GM21619 (cell line): ENCODE measurements at regions not wholly inside any gene's neighbourhood (a gene's known extent, or its start where the extent isn't known, plus 50 kb on each side); places are given as distances from the start of the nearest gene placed in this dataset.
"Not testable (repeated sequence)": the region's sequence is repeated elsewhere in the genome, so short reads cannot be mapped to it uniquely, and the experiment has no call there.

Experiments used
- ATAC-seq: cut with Tn5 transposase; IDR thresholded peaks from one replicate; pipeline ENCODE4 v1.9.1; 2021; ENCODE audit not compliant: unreplicated experiment

DNA sequence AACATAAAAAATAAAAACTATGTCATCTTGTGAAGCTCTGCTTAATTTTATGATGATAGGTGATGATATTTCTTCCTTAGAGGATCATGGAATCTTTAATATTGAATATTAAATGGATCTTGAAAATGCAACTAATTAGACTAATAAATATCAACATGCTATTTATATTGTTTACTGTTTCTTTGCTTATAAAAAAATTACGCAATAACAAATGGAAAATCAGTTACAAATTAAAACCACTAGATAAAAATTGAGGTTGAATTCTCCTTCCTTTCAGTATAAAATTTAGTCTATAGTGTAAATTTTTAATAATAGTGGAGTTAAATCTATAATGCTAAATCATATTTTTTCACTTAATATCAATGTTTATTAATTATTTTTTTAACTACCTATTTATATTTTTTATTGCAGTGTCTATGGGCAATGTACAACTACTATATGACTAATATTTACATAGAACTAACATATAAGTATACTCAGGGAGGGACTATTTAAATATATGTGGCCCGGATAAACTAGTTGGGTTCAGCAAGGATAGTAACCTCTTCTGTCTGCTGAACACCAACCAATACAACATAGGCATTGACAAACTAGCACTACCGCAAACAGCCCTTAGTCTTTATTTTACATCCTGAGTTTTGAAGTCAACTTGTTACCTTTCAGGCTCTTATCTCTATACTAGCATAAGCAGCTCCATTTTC is 628.0 kb downstream of the EFNB2 start:
- no peak for ATAC-seq

DNA sequence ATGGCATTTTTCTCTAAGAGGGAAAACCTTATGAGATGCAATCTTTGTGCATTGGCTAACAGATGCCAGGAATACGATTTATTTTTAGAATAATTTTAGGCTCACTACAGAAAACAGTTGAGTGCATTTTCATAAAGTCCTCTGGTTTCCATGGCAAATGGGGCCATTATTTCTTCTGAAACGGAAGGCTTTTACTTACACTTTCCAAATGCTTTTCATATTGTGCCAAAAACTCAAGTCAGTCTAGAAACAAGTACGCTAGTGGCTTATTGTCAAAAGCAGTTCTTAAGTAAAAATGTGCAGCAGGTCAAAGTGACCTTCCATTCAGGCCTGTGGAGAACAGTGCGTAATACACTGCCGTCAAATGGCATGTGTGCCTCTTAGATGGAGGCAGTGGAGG is 628.7 kb downstream of the EFNB2 start:
- ATAC-seq: no peak

DNA sequence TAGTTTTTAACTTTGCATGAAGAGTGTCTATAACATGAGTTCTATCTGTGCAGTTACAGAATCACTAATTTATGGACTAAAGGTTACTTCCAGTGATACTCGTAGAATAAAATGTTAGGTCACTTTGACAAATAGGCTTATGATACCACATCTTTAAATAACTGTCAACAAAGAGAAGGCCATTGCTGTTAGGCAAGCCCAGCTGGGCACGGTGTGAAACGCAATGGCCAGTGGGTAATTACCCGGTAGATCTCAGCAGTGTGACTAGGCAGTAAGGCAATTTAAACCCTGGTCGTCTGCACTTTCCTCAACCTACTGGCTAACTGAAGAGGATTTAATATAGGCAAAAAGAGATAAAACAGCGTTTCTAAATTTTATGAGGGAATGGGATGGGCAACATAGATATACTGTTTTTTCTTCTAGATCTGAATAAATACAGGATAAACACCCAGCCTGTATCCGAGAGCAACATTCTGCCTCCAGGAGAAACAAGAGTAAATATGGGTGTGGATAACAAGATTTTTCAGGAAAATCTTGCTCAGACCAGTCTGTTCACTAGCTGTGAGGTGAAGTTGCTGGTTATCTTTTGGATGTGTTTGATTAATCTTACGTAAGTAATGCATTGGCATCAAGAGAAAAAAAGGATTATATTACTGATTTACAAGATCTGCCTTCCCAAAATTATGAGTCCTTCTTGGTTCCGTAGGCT is 631.3 kb downstream of the EFNB2 start:
- ATAC-seq: no peak

DNA sequence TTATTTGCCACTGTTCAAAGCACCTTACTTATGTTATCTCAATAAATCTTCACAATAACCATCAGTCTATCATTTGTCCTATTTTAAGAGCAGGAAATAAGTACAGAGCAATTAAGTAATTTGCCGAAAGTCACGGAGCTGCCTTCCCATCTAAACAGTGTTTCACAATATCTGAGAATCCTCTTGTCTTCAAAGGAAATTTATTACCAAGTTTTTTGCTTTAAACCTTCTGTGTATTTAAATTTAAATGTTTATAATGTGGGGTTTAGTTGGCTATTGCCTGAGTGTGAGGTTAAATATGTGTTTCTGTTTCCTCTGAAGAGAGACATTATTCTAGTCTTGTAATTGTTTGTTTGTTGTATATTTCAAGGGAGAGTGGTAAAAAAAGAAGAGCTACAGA is 633.1 kb downstream of the EFNB2 start:
- ATAC-seq: no peak

DNA sequence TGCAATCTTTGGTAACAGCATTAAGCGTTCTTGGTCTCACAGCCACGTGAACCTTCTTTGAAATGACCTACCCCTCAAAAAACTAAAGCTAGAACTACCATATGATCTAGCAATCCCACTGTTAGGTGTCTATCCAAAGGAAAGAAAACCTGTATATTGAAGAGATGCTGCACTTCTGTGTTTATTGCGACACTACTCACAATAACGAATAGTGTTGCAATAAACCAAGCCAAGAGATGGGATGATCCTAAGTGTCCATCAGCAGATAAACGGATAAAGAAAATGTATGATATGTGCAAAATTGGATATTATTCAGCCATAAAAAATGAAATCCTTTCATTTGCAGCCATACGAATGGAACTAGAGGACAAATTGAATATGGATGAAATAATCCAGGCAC is 637.9 kb downstream of the EFNB2 start:
- no peak for ATAC-seq

DNA sequence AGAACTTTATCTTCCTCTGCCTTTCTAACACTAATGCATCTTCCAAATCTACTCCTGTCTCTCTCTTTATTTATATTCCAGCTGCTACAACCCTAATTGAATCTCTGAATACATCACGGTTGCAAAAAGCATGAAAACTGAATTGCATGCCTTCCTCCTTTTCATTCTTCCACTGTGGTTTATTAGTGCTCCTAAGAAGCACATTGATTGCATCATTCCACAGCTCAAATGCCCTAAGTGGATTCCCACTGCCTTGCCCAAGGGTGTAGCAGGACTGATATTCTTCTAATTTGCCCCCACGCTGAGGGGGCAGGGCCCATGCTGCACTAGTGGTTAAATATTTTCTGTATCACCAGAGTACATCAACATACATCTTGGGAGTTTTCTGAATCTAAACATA is 640.8 kb downstream of the EFNB2 start:
- no peak for ATAC-seq

DNA sequence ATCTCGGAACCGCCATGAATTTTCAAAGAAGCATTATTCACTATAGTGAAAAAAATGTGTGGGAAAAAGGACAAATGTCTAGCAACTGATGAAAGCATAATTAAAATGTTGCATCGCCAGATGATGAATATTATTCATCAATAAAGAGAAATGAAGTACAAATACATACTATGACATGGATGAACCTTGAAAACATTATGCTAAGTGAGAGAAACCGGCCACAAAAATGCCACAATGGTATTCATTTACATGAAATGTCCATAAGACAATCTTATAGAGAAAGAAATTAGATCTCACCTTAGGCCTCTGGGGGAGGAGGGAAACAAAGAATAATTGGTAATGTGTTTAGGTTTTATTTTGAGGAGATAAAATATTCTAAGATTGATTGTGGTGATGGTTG is 645.0 kb downstream of the EFNB2 start:
- ATAC-seq: no peak

DNA sequence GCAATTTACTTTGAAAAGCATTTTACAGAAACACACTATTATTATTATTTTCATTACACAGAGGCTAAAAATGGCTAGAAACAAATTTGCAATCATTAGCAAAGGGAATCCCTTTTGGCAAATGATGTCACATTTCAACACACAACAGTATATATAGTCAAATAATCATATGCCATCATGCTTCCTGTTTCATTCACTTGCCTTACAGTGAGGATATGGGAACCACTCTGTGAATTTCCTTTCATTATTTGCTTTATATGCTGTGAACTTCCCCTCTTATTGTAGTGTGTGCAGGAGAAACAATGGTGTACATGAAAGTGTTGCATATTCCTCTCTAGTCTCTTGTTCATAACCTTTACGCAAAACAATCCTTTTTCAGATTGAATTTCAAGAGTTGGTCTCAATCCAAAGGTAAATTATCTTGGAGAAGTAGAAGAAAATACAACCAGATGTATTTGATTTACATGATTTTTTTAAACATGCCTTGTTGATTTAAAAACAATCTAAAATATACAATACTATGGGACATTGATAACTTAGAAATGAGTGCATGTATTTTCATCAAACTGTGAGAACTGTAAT is 657.3 kb downstream of the EFNB2 start:
- no peak for ATAC-seq

DNA sequence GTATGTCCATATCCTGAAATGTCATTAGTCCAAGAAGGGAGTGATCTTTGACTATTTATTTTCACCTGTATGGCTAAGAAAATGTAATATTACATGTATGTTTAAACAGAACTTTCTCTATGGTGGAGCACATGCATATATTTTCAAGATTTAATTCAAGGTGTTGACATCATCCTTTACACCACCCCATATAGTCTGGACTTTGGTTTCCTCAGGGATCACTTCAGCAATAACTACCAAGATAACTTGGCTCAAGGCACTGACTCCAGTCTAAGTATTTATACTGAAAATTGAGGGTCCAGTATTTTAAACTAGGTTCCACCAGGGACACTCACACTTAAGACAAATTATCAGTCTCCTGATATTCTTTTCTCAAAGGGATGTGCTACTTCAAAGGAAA is 660.6 kb downstream of the EFNB2 start:
- no peak for ATAC-seq

DNA sequence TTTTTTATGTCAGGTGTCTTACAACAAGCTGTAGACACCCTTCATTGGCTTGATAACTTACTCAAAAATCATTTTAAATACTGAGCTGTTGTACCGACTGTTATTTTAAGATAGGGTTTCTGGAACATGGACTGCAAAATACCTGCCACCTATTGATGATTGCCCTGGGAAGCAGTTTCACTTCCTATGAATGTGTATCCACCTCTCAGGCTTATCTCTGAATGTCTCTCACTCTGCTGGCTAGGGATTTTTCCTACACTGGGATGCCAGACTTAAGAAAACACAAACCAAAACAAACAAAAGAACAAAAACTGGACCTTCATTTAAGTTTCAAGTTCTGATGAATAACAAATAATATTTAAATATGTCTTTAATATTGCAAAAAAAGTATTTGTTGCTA is 663.7 kb downstream of the EFNB2 start:
- ATAC-seq: no peak

DNA sequence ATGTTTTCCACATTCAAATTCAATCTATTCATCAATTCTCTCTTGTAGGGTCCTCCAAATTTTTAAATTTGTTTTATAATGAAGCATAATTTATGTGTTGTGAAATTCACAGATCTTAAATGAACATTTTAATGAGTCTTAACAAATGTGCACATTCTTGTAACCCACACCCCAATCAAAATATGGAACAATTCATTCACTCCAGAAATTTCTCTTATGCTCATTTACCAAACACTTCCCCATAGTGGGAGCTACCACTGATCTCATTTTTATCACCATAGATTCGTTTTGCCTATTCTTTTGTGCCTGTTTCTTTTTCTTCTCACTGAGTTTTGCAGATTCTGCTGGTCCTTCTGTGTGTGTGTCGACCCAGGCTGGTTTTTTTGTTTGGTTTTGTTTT is 664.1 kb downstream of the EFNB2 start:
- ATAC-seq: no peak

DNA sequence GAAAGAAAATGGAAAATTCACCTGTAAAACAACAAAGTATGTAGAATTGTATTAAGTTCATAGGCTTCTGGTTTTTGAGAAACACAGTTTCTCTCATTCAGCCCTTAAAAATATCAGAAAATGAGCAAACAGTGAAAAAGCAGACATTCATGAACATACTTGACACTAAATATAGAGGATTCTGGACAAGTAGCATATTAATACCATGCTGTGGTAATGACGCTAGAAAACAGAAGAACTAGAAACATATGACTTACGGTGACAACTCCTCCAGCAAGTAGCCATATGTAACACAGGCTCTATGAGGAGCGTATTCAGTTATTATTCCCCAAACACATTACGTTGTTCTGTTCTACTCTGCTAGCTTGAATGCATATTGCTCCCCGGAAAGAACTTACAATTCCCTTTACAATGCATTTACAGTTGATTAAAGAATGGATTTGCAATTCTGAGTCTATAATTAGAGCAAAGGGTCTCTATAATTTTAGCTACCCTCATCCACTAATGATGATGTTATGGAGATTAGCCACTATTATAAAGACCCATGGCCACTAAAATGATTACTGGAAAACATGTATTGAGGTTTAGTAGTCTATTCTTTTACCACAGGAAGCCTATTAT is 672.1 kb downstream of the EFNB2 start:
- no peak for ATAC-seq

DNA sequence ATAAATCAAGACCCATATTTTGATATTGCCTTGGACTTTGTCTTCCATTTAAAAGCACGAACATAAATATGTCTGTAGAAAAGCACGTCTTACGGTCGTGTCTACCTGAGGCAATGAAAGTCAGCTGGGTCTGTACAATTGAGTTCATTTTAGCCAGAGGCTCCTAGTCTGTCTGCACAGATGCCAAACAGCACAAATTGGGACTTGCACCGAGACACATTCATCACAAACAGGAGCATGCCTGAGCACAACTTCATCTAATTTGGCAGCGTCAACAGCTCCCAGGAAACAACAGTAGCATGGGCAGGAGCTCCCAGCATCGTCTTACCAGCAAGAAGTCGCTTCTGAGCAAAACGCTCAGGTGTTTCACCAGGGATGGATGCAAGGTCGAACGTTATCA is 687.0 kb downstream of the EFNB2 start:
- no peak for ATAC-seq

DNA sequence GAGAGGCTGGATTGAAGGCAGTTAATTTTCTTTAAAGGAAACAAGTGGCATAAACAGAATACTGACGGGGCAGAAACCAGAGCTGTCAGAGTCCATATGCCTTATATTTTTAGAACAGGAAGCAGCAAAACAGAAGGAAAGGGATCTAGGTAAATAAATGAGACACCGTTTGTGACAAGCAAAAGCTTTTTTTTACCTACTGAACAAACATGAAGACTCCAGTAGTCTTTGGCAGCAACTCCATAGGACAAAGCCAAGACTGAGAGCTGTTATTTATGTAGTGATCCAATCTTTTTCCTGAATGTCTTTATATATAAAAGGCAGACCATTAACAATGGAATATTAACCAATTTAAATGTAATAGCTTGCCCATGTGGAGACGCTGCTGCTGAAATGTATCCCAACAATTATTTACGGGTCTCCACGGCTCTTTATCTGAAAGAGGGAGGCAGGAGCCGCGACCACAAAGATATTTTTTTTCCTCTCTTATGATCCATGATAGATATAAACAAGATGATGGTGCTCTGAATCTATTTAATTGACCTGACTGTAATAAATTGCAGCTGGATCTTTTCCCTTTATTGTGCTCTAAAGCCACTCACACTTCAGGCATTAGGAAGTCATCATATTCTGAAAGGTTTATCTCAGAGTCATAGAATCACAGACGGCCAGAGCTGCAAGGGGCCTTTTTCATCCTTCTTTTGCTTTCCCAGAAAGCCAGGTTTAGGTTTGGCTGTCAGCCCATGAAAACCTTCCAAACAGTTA is 687.8 kb downstream of the EFNB2 start:
- ATAC-seq: no peak

DNA sequence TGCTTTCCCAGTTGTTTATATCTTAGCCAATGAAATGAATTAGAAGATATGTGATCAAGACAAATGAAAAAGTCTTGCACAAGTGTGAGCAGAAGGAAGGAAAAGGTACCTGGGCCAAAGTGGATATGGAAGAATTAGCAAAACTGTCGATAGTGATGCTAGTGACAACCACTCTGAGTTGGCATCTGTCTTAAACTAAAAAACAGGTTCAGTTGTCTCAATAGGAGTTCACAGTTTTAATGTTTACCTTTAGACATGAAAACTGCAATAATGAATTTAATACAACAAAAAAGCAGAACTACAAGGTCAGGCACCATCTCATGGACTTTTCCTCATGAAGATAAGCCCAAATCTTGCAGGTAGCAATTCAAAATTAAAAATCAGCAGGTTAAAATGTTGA is 688.5 kb downstream of the EFNB2 start:
- no peak for ATAC-seq

DNA sequence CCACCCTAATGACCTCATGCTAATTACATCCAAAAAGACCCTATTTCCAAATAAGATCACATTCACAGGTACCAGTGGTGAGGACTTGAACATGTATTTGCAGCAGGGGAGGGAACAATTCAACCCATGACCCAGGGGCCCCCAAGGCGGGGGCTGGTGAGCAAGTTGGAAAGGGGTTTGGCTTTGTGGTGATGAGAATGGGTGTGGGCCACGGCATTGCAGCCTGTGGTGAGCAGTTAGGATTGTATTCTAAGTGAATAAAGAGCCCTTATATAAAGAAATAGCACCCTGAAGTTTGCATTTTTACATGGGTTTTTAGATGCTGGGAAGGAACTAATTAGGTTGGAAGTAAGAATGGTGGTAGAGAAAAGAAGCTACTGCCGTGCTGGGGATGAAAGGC is 694.2 kb downstream of the EFNB2 start:
- ATAC-seq: no peak

DNA sequence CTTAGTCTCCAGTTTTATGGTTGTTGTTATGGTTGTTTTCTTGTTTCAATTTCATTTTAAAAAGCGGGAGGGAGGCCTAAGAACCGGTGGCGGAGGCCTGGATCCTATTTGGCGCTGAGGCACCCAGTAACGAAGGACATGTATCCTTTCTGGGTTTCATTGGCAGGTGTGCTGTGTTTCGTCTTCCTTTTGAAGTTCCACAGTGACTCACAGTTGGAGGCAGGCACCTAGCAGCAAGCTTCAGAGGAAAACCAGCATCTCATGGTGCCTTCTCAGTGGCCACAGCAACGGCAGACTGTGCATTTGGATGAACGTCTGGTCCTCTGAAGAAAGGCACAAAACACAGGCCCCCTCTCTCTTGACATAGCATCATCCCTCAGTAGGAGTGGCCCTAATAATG is 697.2 kb downstream of the EFNB2 start:
- ATAC-seq: no peak

DNA sequence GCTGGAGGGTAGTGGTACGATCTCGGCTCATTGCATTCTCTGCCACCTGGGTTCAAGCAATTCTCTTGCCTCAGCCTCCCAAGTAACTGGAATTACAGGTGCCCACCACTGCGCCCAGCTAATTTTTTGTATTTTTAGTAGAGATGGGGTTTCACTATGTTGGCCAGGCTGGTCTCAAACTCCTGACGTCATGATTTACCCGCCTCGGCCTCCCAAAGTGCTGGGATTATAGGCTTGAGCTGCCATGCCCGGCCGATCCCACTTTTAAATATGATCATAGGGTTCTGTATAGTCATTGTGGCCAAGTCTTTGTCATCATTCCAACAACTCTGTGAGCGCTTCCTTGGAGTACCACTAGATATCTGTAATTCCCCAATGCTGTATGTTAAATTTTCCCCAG is 698.2 kb downstream of the EFNB2 start:
- ATAC-seq: not testable (repeated sequence)

DNA sequence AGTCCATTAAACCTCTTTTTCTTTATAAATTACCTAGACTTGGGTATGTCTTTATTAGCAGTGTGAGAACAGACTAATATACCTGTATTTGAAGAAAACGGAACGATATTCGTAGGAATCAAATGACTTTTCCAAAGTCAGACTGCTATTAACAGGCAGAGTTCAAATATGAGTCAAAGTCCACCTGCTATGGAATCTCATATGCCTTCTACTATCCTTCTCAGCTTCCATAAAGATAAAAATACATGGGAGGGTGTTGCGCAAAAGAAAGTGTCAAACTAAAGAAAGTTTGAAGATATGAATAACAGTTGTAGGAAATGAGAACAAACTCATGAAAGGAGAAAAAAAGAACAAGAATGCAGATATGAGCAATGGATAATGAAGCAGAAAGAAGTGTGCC is 704.6 kb downstream of the EFNB2 start:
- no peak for ATAC-seq

DNA sequence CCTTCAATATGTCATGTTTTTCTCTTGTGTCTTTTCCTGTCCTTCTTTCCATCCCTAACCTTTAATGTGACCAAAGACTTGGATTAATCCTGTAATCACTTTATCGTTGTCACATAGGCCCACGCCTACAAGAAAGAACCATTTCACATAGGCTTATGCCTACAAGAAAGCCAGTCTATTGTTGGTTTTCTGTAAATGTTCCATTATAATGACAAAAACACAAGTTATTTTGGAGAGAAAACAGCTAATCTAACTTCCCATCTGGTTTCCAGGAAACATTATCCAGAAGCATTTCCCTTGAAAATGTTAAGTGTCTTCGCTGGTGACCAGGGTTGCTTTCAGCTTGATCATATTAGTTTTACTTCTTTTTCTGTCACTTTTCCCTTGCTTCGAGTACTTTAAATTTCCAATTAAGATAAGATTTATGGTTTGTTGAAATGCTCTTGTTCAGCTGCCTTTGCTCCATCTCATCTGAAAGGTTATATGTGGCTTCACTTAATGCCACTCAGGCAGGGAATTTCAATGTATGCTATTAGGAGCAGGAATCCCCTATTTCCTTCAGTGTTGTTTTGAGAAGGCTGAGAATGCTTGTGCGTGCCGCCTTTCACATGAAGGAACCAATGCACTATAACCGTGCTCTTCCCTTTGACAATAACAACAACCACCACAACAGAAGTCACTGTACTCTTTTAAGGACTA is 708.2 kb downstream of the EFNB2 start:
- ATAC-seq: no peak

DNA sequence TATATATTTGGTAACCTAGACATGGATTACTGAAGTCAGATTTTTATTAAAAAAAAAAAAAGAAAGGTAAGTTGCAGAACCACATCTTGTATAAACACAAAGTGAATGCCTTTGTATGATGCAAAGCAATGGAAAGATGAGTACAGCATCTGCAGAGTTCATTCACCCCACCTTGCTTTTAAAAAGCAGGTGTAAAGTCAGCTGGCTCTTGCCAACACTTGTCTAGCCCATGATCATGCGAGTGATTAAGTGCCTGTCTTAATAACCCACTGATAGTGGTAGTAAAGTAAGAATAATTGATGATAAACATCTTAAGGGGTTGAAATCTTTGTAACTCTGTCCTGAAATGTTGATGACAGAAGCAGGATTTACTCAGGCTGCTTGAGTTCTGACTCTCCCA is 710.4 kb downstream of the EFNB2 start:
- ATAC-seq: no peak
